ENCODE measurements at regions not wholly inside any gene's neighbourhood (a gene's known extent, or its start where the extent isn't known, plus 50 kb on each side); places are given as distances from the start of the nearest gene placed in this dataset.
"Not testable (repeated sequence)": the region's sequence is repeated elsewhere in the genome, so short reads cannot be mapped to it uniquely, and the experiment has no call there.

GRCh38 chr1:144067042-144067441 is 95.3 kb upstream of the FAM72C start:
- H3K27ac ChIP-seq (ENCODE audit: low read depth, low read length); H3K4me1 ChIP-seq (replicated peaks in 1 of 4; ENCODE audit: control insufficient read depth in 3 of 4, insufficient read depth in 4 of 4, low read length in 3 of 4); H2BK5ac ChIP-seq (ENCODE audit: low read depth, low read length); H3K14ac ChIP-seq (ENCODE audit: insufficient read length); CTCF ChIA-PET (ENCODE audit: partially characterized antibody); H3K79me1 ChIP-seq (ENCODE audit: low read depth, low read length); H3K79me2 ChIP-seq (ENCODE audit: control insufficient read depth in 1 of 2, insufficient read depth in 2 of 2, low read length in 2 of 2); H3K4ac ChIP-seq (replicated peaks; ENCODE audit: insufficient read length, low read depth, low read length); H3K23me2 ChIP-seq (ENCODE audit: low read depth, low read length); H2BK20ac ChIP-seq (ENCODE audit: low read length); H3K9ac ChIP-seq (replicated peaks in 1 of 4; ENCODE audit: extremely low read depth in 1 of 4, low read depth in 3 of 4, low read length in 3 of 4); H3K36me3 ChIP-seq (ENCODE audit: control insufficient read depth in 2 of 4, insufficient read depth in 4 of 4, low read length in 3 of 4); H2BK15ac ChIP-seq (ENCODE audit: low read length); DNase-seq (ENCODE audit: low read depth in 1 of 2, low spot score in 2 of 2); H3K4me2 ChIP-seq (ENCODE audit: insufficient read depth in 1 of 2, low read depth in 2 of 2, low read length in 2 of 2); POLR2A ChIA-PET (ENCODE audit: partially characterized antibody); H4K5ac ChIP-seq (ENCODE audit: insufficient read length, low read depth, low read length); FAIRE-seq; H3K18ac ChIP-seq (ENCODE audit: extremely low read depth, low read length); H4K20me1 ChIP-seq (replicated peaks in 1 of 2; ENCODE audit: control insufficient read depth in 1 of 2, insufficient read depth in 2 of 2, low read length in 2 of 2); H2BK120ac ChIP-seq (replicated peaks; ENCODE audit: low read depth, low read length); H3K23ac ChIP-seq (ENCODE audit: insufficient read length); H2AK5ac ChIP-seq (ENCODE audit: low read depth, low read length); H3K56ac ChIP-seq (replicated peaks; ENCODE audit: insufficient read length, low read depth, low read length); H2AFZ ChIP-seq (ENCODE audit: low read length); H3K27me3 ChIP-seq (replicated peaks in 1 of 4; ENCODE audit: control insufficient read depth in 3 of 4, extremely low read depth in 1 of 4, insufficient read depth in 3 of 4, low read length in 3 of 4); H2BK12ac ChIP-seq (ENCODE audit: low read depth, low read length); H4K8ac ChIP-seq (ENCODE audit: extremely low read depth, insufficient read depth, low read length); H4K91ac ChIP-seq (replicated peaks; ENCODE audit: insufficient read length, low read length); H3K4me3 ChIP-seq (ENCODE audit: extremely low read depth in 1 of 4, insufficient read depth in 2 of 4, low read depth in 3 of 4, low read length in 4 of 4); H3K9me3 ChIP-seq (ENCODE audit: insufficient read depth in 2 of 2, low read depth in 1 of 2, low read length in 1 of 2): not testable (repeated sequence)
- no CpG with 5 or more reads among the region's 7 CpGs for WGBS, 2 experiments (ENCODE audit: extremely low coverage in 1 of 2, insufficient coverage in 1 of 2, insufficient read length in 1 of 2, insufficient replicate concordance in 2 of 2, low coverage in 1 of 2, low lambda C conversion rate in 2 of 2, missing lambda C conversion rate in 1 of 2)

GRCh38 chr1:144066071-144066813 is 94.5 kb upstream of the FAM72C start:
- H2BK5ac ChIP-seq (ENCODE audit: low read depth, low read length); FAIRE-seq; H2BK15ac ChIP-seq (ENCODE audit: low read length): not testable (repeated sequence)

More at GRCh38 chr1:144066071-144066813, 94.5 kb upstream of the FAM72C start:
- CTCF ChIA-PET (ENCODE audit: partially characterized antibody); H3K79me2 ChIP-seq (ENCODE audit: control insufficient read depth in 1 of 2, insufficient read depth in 2 of 2, low read length in 2 of 2); H3K9me3 ChIP-seq (ENCODE audit: insufficient read depth in 2 of 2, low read depth in 1 of 2, low read length in 1 of 2); H2BK12ac ChIP-seq (ENCODE audit: low read depth, low read length); DNase-seq (ENCODE audit: low read depth in 1 of 2, low spot score in 2 of 2); H3K4me2 ChIP-seq (ENCODE audit: insufficient read depth in 1 of 2, low read depth in 2 of 2, low read length in 2 of 2); H3K4me1 ChIP-seq (replicated peaks in 1 of 4; ENCODE audit: control insufficient read depth in 3 of 4, insufficient read depth in 4 of 4, low read length in 3 of 4); H4K20me1 ChIP-seq (replicated peaks in 1 of 2; ENCODE audit: control insufficient read depth in 1 of 2, insufficient read depth in 2 of 2, low read length in 2 of 2); H4K91ac ChIP-seq (replicated peaks; ENCODE audit: insufficient read length, low read length); H3K36me3 ChIP-seq (ENCODE audit: control insufficient read depth in 2 of 4, insufficient read depth in 4 of 4, low read length in 3 of 4); H3K27me3 ChIP-seq (replicated peaks in 1 of 4; ENCODE audit: control insufficient read depth in 3 of 4, extremely low read depth in 1 of 4, insufficient read depth in 3 of 4, low read length in 3 of 4); POLR2A ChIA-PET (ENCODE audit: partially characterized antibody); H3K9ac ChIP-seq (replicated peaks in 1 of 4; ENCODE audit: extremely low read depth in 1 of 4, low read depth in 3 of 4, low read length in 3 of 4); H3K79me1 ChIP-seq (ENCODE audit: low read depth, low read length); H3K4me3 ChIP-seq (ENCODE audit: extremely low read depth in 1 of 4, insufficient read depth in 2 of 4, low read depth in 3 of 4, low read length in 4 of 4); H3K4ac ChIP-seq (replicated peaks; ENCODE audit: insufficient read length, low read depth, low read length); H3K14ac ChIP-seq (ENCODE audit: insufficient read length); H2BK20ac ChIP-seq (ENCODE audit: low read length); H3K18ac ChIP-seq (ENCODE audit: extremely low read depth, low read length); H2BK120ac ChIP-seq (replicated peaks; ENCODE audit: low read depth, low read length); H2AFZ ChIP-seq (ENCODE audit: low read length); H3K23ac ChIP-seq (ENCODE audit: insufficient read length); H3K56ac ChIP-seq (replicated peaks; ENCODE audit: insufficient read length, low read depth, low read length); H4K8ac ChIP-seq (ENCODE audit: extremely low read depth, insufficient read depth, low read length); H2AK5ac ChIP-seq (ENCODE audit: low read depth, low read length); H3K27ac ChIP-seq (ENCODE audit: low read depth, low read length); H4K5ac ChIP-seq (ENCODE audit: insufficient read length, low read depth, low read length); H3K23me2 ChIP-seq (ENCODE audit: low read depth, low read length): not testable (repeated sequence)
- 74% methylated on average over 3 of the region's 10 CpGs; no CpG with 5 or more reads in 1 of the 2 experiments for WGBS, 2 experiments (ENCODE audit: extremely low coverage in 1 of 2, insufficient coverage in 1 of 2, insufficient read length in 1 of 2, insufficient replicate concordance in 2 of 2, low coverage in 1 of 2, low lambda C conversion rate in 2 of 2, missing lambda C conversion rate in 1 of 2)
